Activated naive CD4-positive, alpha-beta T cell (primary cell): ENCODE measurements at regions not wholly inside any gene's neighbourhood (a gene's known extent, or its start where the extent isn't known, plus 50 kb on each side); places are given as distances from the start of the nearest gene placed in this dataset.

Experiments
- DNase-seq, 4 experiments: peaks; one replicate each; lab custom pipeline; 2025; lab: John Stamatoyannopoulos, UW

DNA sequence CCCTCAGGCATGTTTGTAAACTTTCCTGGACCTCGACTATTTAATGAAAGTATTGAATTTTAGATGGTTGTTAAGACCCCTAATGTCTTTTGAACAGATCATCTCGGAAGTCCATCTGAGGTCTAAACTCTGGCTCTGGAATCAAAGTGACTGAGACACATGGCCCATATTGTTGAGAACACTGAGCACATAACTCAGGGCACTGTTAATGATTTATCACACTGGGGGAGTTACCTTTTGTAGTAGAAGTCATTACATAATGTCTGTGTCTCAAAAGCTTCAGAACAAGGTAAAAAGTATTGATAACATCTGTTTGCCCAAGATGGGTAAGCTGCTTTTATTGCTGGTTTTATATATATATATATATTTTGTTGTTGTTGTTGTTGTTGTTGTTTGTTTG is 103.4 kb upstream of the HS3ST1 start:
- DNase-seq: no peak

DNA sequence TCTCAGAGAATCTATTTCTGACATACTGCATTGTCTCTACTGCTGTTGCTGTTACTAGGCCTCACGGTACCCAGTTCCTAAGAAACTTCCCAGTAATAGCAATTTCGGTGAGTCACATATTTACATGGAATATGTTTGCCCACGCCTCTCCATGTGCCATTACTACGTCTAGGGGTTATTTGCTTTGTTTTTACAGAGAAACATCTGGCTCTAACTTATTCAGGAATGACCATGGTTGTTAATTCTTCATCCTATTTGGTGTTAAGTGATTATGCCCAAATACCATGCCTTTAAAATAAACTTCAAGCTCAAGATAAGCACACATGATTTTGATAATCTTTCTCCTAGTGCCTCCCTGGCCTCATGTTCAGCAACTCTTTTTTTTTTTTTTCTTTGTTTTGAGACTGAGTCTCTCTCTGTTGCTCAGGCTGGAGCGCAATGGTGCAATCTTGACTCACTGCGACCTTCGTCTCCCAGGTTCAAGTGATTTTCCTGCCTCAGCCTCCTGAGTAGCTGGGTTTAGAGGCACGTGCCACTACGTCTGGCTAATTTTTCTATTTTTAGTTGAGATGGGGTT is 101.0 kb upstream of the HS3ST1 start:
- DNase-seq: no peak

DNA sequence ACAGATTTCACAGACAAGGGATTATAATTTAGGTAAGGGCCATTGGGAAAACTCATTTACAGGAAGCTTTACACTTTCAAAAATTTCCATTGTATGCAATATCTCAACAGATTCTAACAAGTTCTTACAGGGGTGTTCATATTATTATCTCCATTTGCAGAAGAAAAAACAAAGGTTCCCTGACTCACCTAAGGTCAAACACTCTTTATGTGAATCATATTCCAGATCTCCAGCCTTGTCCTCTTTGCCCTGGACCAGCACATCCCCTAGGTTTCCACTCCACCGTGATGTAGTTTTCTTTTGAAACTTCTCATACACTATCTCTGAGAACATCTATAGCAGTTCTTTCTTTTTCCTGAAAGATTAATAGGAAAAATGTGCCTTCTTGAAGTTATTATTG is 96.4 kb upstream of the HS3ST1 start:
- no peak for DNase-seq

DNA sequence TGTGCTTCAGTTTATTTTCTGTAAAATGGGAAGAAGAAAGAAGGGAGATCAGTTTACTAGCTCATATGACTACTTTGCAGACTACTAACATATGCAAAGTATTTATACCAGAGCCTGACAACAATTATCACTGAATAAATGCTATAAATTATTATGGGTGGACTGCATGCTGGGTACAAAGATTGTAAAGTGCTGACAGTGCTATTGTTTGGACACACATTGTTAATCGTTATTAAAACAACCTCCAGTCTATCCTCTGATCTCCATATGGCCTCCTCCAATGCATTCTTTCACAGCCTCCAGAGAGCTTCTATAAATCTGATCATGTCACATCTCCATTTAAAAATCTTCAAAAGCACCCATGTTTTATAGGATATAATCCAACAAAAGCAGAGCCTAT is 90.1 kb upstream of the HS3ST1 start:
- DNase-seq: no peak

DNA sequence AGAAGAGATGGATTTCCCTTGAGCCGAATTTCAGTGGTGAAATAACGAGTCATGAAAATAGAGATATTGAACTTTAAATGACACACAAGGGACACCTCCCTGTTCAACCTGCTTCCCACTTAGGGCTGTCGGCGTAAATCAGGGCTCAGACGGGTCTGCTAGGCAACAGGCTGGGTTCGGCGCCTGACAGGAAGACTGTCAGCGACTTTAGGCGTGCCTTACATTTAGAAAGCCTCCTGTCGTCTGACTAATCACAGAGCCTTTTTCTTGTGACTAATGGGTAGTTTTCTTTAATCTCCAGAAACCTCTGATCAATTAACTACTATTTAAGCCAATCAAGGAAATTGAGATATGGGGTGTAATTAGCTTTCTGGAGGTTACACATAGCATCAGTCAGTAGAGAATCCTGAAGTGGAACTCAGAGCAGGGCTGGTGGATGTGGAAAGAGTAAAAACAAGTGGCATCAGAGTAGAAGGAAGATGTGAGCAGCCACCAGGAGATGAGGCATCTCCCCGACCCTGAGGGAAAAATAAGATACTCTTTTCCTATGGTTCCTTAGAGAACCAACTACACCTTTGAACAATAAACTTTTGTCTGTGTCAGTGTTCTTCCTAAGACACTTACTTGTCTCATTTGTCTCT is 86.2 kb upstream of the HS3ST1 start:
- DNase-seq: no peak

DNA sequence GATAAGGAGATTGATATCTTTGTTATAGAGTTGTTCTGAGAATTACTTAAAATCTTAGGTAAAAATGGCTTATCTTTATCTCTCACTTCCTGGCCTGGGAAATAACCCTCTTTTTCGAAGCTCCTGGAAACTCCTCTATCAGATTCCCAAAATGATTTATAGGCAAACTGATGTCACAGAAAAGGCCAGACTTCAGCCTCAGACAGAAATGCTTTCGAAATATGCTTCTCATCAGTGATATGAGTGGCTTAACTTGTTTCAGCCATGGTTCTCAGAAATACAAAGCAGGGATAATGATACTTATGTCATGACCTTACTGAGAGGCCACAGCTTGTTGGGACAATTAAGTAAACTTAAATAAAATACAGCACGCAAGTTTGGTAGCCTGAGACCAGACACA is 85.3 kb upstream of the HS3ST1 start:
- DNase-seq: no peak

DNA sequence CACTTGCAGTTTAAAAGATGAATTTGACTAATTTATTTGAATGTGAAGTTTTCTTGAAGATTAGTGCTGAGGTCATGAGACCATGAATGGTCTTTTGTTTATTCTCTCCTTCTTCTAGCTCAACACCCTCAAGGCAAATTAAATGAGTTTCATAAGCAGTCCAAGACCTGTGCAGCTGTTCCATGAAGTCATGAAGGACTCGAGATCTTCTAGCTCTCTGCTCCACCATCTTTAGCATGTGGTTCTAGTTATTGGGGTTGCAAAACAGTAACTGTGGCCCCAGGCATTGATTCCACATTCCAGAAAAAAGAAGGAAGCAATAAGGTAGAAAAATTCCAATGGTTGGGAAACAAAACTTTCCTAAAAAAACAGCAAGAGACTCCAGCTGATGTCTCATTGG is 84.2 kb upstream of the HS3ST1 start:
- DNase-seq: no peak

DNA sequence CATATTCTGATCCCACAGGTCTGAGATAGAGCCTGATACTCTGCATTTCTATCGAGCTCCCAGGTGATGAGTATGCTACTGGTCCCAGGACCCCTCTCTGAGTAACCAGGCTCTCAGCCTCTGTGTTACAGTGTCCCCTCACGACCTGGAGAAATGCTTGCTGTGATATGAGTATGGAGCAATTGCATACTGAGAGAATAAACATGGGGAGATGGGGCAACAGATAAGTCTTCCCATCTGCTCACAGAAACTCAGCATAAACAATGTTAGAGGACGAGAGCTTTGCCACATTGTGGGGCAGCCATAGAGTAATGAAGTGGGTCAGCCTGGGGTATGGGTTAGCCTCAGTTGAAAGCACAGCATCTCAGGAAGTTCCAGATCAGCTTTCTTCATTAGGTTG is 82.6 kb upstream of the HS3ST1 start:
- DNase-seq: no peak

DNA sequence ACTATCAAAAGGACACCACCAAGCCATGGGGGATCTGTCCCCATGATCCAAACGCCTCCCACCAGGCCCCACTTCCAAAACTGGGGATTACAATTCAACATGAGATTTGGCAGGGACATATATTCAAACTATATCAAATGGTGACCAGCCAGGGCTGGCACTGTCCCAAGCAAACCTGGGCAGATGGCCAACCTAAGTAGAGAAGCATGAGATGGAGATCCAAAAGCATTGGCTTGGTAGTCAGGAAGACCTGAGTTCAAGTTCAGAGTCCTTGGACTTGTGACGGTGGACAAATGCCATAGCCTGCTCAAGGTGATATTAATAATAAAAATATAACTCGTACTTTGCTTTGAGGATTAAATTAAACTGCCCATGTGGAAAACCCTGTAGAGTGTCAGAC is 79.2 kb upstream of the HS3ST1 start:
- no peak for DNase-seq

DNA sequence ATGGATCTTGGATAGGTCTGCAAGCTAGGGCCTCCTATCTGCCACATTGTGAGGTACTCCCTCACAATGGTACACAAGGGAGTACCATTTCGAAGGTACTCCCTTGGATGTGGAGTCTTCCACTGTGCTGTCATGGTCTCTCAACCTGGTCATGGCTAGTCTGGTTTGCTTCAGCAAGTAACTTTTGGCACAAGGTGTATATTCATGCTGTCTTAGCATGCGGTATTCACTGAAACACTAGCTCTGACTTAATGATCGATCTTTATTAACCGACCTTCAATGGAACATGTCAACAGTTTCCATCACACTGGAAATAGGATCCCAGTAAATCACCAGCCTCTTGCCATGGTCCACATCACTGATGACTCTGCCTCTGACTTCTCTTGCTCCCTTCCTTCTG is 77.5 kb upstream of the HS3ST1 start:
- no peak for DNase-seq

DNA sequence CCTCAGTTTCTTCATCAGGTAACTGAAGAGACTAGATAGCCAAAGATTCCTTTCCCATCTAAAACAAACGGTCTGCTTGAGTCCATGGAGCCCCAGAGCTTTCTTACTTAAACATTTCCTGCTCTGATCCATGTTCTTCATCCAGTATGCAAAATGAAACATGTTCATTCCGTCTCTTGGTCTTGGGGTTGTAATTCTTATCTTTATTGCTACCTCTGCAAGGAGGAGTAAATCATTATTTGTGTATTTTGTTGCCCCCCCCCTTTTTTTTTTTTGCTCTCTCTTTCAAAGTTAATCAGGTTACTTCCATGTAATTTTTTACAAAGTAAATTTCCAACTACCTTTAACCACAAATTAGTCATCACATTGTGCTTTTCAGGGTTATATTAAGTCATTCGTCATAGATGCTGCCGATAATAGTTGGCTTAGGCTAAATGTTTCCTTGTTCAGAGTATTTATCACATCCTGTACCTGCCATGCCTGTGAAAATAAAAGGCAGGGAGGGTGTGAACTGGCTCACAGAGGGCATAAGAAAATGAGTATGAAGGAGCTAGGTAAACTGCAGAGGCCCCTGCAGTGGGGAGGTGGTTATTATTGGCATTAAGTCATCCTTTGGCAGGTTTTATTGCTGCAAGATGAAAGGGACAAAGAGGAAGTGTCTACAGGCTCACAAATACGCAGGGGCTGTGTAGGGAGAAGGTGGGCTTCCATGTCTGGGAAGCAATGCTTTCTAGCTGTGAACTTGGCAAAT is 76.7 kb upstream of the HS3ST1 start:
- DNase-seq: no peak

DNA sequence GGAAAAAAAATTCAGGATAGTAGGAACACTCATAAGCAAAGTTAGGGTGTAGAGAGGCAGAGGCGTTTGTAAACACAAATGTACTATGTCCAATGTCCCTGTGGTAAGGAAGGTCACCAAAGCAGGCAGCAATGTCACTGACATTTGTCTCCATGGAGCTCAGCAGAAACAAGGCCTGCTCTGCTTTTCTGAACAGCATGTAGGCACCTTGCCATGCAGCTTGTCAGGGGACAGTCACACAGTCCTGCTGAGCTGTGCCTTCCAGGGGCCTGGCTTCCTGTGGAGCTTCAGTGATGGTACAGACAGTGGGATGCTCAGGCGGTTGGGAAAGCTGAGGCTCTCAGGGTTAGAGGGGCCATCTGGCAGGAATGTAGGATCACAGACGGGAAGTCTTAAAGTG is 74.5 kb upstream of the HS3ST1 start:
- DNase-seq: no peak

DNA sequence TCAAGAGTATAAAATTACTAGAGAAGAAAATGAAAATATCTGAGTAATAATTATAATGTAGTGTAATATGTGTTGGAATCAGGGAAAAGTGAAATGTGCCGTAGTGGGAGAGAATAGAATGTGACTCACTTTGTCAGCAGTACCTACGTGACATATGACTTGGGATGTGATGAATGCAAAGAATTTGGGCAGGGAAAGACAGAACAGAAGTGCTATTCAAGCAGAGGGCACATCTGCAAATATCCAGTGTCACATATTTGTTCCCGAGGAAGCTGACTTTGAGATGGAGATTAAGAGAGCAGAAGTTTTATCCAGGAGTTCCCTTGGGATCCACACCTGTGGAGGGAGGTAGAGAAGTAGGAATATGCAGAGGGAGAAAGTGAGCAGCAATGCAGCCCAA is 69.3 kb upstream of the HS3ST1 start:
- no peak for DNase-seq

DNA sequence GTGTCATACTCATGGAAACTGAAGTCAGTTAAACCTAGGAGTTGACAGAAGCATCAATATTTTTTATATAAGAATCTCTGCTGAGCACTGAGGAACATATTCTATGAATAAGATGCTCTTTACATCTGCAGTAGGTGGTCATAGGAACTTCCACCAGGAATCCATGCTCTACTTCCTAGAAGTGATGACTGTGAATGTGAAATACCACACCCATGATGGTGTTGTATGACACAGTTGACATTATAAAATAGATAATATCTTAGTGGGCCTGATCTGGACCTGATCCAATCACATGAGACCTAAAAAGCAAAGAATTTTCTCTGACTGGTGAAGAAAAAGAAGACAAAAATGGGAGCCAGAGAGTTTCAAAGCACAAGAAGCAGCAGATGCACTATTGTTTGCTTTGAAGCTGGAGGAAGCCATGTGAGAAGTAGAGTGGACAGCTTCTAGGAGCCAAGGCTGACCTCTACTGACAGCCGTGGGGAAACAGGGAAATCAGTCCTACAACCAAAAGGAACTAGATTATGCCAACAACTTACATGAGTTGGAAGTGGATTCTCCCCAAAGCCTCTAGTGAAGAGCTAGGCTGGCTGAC is 68.6 kb upstream of the HS3ST1 start:
- DNase-seq: no peak

DNA sequence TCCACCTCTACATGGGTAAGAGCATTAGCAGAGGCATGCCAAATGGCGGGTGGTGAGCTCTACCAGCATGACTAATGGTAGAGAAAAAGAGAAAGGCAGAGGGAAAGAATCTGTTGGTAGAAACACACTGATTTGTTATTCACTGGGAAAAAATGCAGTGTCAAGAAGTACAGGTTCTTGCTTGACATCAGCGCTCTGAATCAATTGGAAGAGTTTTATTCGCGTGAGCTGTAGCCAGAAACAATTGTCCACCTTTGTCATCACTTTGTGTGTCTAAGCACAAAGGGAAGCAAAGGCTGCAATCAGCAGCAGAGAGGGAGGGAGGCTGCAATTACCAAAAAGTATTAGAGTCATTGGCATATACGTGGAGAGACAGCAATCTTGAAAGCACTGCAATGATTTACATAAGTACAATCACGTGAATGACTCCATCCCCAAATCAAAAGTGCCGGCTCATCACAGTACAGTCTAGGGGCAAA is 67.7 kb upstream of the HS3ST1 start:
- no peak for DNase-seq

DNA sequence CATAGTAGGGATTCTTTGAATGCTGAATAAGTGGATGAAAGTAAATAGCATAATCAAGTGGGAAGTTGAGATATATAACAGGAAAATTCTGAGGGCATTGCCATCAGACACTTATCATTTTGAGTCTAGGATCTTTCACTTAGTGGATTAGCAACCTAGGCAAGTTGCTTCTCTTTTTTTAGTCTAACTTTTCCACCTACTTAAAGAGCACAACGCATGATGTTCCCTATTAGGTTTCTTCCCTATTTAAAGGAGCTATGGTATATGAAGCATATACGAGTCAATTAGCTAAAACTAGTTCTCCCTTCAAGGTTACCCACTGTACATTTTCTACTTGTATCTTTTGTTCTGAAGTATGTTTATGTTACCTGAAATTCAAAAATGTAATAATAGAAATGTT is 67.1 kb upstream of the HS3ST1 start:
- DNase-seq: no peak

DNA sequence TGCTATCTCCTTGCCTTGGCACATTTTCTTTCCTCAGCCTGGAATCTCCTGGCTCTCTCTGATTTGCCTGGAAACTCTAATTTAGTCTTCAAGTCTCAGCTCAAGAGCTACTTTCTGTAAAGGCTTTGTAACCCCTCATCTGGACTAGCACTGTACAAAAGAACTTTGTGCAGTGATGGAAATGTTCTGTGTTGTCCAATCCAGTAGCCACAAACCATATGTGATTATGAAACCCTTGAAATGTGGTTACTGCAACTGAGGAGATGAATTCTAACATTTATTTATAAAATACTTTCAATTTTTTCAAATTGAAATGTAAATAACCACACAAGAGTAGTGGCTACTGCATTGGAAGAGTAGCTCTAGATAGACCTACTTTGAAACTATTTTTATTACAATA is 66.6 kb upstream of the HS3ST1 start:
- DNase-seq: no peak

DNA sequence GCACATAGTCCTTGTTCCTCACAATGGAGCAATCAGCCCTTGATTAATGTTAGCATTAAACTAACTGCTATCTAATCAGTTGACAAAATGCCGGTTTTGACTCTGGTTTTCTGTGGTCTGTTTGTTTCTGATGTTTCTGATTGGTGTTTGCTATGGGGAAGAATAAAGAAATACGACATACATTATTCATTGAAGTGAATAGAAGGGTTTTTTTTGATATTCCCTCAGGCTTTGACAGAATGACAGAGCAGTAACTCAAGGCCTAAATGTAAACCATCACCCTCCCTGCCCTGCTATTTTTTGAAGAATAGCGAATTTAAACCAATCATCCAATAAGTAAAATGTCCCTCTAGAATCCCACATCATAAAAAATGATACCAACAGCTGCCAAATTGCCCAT is 65.5 kb upstream of the HS3ST1 start:
- no peak for DNase-seq

DNA sequence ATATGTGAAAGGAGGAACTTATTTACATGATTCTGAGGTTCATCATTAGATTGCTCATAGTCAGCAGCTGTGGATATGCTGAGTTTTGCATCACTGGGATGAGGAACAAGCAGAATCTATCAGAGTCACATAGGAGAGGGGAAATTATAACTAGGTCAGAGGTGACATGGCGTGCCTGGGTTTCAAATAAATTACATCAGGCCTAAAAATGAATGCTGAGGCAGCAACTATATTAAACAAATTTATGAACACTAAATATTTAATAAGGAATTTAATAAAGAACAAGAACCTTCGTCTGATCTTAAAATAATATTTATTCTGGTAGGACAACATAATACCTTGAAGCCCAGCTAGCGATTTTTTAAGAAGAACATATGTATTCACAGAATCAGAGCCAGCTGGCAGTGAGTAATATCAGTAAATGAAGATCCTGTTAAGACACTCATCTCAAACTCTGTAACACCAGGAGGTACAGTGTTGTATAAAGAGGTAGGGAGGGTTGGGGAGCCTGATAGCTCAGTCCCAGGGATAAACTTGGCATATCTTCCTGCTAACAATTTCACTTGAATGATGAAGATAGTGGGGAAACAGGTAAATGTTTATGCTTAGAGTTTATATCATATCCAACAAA is 60.9 kb upstream of the HS3ST1 start:
- no peak for DNase-seq

DNA sequence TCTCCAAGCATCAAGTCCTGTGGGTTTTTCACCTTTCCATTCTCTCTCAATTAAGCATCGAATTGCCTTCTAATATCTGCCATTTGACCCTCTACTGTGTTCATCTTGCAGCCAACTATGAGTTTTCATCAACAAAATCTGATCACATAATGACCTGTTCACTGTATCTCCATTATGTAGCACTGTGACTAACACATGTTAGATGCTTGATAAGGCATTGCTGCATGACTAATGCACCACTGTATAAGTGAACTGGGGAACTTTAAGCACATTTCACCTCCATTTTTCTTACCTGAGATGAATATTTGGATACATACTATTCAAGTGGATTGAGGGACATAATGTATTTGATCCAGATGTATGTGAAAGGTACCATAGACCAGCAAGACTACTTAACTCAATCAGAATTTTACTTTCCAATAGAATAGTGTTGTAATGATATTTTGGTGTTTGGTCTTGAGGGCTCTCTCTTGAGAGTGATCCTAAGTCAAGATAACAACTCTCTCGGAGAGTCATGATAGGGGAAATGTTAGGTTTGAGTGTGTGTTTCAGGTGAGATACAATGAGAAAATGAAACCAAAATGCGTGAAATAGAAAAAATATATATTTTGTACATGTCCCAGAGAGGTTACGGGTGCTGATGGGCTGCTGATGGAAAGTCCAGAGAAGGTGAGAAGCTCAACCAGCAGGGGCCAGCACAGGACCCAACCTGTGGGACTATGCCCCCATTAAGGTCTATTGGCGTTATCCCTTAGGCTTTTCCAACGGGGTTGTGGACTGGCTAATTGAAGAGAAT is 60.2 kb upstream of the HS3ST1 start:
- DNase-seq: no peak

DNA sequence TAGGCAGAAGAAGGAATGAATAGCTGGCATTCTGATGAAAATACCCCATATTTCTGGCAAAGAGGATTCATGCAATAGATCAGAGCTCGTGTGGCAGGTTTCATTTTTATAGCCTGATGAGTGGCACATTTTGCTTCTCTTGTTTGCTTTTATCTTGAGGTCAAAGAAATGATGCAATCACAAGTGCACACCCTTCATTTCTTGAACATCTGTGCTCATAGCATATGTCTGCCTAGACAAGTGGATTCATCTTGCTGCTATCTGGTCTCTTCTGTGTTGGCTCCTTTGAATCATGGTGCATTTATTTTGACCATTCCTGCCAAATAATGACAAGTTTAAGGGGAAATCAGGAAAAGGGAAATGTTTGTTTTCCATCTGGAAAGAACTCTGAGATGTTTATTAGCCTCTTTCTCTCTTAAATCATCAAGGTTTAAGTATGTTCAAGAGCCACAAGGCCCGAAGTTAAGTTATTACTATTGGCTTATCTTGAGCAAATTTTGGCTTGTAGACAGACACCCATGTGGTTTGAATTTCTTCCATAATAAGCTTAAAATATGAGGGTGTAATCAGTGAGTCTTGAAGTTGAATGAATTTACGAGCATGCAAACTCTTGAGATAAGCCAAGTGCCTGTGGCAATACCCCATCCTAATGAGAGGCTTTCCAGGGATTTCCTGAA is 59.3 kb upstream of the HS3ST1 start:
- no peak for DNase-seq
